M059J (cell line): ENCODE measurements at regions not wholly inside any gene's neighbourhood (a gene's known extent, or its start where the extent isn't known, plus 50 kb on each side); places are given as distances from the start of the nearest gene placed in this dataset.
"Not testable (repeated sequence)": the region's sequence is repeated elsewhere in the genome, so short reads cannot be mapped to it uniquely, and the experiment has no call there.

ENCODE experiments used
- DNase-seq: peaks from one replicate; pipeline ENCODE4 v3.0.0-alpha.2; 2012; ENCODE audit warnings: low read depth

- no peak for DNase-seq
Measured at GRCh38 chrX:13955975-13956374, 73.7 kb downstream of the GEMIN8 start.

GRCh38 chrX:13955095-13955647 lies 74.5 kb downstream of the GEMIN8 start:
- DNase-seq = no peak

DNA sequence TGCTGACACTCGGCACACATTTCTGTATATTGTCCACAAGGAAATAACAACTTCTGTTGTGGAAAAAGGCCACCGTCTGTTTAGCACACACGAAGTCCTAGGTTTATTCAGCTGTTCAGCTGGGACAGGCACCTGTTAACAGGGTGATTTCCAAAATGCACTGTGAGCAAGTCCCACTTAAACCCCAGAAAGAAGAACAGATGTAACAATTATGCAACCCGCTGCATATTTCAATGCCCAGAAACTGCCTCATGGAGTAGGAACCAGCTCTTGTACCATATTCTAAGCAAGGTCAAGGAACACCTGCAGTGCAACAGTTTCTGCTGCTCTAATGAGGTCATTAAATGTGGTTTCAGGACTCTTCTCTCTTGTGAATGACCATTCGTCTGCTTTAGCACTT lies 77.1 kb downstream of the GEMIN8 start:
- DNase-seq = no peak

GRCh38 chrX:13946223-13946622 lies 83.5 kb downstream of the GEMIN8 start:
- not testable (repeated sequence) for DNase-seq

- not testable (repeated sequence) for DNase-seq
Measured at GRCh38 chrX:13945787-13946186, 83.9 kb downstream of the GEMIN8 start.

- DNase-seq = no peak
Measured at GRCh38 chrX:13940671-13941070, 89.0 kb downstream of the GEMIN8 start.

DNA sequence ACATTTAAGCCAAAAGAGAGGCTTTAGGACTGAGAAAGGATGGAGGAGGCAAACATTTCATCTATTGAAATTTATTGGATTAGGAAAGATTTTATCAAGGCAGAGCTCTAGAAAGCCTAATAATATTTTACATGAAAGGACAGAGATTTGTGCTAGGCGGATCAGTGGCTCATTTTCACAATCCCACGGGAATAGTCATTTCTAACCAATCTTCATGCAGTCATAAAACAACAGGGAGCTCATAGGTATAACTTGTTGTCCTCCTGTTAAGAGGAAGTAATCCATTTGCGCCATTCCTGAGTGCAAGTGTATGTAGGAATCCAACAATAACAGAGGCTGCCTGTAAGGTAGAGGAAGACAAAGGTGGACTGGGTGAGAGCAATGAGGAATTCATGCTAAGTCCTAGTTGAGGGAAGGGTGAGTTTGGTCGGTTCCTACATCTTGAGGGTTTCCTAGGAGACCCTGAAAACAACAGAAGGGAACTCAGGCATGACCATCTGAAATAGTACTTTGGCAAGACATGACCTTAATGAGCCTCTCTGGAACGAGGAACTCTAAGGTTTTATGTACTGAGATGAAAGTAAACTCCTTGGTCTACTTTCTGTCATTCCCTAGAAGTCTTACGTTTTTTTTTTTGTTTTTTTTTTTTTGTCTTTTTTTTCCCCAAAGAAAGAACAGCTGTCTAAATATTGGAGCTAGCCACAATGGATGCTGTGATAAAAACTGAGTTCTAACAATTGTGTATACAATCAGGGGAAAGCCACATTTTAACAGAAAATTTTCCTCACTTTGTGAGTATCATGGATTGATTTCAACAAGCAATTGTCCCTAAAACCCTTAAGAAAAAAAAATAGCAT lies 89.7 kb downstream of the GEMIN8 start:
- no peak for DNase-seq

- no peak for DNase-seq
Measured at GRCh38 chrX:13938829-13939530, 90.7 kb downstream of the GEMIN8 start.

DNA sequence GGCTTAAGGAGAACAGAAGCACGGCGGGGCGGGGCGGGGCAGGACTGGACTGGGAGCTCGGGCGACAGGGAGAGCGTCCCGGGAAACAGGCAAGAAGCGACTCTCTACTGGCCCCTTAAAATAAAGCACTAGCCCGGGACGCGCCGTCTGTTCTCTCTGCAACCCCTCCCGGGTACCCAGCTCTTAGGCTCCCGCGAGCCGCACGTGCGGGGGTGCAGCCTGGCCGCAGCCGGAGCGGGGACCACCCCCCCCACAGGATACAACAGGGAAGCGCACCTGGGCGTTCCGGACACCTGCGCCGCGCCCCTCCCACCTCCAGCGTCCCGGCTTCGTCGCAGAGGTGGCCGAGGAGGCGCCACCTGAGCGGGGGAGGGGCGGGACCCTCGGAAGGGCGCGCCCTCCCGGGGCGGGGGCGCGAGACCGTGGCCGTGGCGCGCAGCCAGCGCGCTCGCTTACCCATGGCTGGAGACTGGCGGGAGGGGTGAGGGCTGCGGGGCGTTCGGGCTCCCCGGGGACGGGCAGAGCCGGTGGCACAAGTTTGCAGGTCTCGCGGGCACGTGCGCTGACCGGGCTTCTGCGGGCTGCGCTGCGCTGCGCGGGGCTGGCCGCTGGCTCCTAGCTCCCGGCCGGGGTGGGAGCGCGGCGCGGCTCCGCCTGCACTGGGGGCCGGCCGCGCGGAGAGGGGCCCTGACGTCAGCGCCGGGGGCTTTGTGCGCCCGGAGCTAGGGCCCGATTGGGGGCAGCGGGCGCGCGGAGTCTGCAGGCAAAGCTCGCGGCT lies 91.5 kb downstream of the GEMIN8 start:
- DNase-seq = no peak

DNA sequence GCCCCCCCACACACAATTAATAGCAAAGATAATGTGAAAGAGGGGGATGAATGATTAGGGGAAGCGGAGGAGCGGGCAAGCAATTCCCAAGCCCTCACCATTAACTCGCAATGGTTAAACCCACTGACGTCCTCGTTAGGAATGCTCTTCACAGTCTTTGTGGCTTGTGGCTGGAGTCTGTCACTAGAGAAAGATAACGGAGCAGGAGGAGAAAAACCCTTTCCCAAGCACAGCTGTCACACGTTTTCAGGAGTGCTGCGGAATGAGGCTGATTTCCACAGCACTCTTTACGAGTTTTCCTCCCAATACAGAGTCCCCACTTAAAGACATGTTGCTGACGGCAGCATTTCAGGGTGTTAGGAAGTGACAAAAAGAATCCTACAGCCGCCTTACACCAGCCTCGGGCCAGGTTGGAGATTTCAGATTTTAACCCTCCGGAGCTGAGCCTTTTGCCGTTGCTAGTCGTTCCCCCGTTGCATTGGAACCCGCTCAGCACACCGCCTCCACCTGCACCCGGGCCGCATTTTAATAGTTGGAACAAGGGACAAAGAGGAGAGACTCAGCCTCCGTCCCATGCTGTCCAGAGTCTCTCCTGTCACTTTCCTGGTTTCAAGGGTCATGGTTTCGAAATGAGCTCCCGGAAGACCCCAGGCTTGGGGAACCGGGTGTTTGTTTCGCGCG lies 92.2 kb downstream of the GEMIN8 start:
- peak; percentile 51 for DNase-seq

- no peak for DNase-seq
Measured at GRCh38 chrX:13936521-13937225, 93.0 kb downstream of the GEMIN8 start.

- no peak for DNase-seq
Measured at GRCh38 chrX:13934731-13935130, 95.0 kb downstream of the GEMIN8 start.

DNA sequence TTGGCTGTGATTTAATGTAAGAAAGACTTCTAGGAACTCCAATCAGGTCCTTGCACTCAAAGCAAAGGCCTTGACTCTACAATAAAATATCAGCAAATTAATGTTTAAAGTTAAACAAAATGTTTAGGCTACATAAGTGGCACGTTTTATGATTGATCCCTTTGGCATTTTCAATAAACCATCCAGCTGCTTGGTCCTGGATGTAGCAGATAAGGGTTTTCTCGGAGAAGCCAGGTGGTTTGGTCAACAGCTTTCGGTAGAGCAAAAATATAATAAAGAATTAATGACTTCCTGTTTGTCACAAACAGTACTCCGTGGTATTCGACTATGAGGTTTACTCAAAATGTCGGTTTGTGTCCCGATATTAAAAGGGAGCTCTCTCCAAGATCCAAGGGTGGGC lies 95.8 kb downstream of the GEMIN8 start:
- peak; percentile 8 for DNase-seq

DNA sequence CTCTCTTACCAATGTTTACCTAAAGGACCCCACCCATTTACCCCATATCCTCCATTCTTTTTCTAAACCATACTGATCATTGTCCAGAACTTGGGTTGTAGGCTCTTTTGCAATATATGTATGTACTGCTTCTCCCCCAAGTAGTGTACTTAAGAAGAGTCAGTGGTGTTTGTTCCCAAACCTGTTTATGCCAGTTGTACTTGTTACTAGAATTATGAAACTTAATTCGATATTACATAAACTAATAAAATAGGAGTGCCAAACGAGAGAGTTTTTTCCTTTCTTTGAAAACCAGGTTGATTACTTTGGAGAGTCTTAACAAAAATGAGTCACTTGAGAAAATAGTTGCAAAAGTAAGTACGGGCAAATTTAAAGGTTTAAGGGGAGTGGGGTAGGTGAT lies 96.3 kb downstream of the GEMIN8 start:
- DNase-seq = no peak

DNA sequence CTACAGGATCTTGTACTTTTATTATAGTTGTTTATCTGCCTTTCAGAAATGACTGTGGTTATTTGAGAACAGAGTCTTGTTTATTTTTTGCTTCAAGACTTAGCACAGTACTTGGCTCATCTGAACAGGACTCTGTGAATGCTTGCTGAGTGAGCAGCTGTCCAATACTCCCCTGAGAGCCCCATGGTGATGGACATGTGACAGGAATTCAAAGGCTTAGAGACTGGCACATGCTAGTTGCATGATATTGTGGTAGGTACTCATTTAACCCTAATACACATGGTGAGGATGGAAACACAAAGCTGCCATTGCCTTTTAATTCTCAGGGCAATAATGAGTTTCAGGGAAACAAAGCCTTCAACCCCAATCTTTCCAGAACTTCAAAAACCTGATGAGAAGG lies 97.3 kb downstream of the GEMIN8 start:
- DNase-seq = no peak

DNA sequence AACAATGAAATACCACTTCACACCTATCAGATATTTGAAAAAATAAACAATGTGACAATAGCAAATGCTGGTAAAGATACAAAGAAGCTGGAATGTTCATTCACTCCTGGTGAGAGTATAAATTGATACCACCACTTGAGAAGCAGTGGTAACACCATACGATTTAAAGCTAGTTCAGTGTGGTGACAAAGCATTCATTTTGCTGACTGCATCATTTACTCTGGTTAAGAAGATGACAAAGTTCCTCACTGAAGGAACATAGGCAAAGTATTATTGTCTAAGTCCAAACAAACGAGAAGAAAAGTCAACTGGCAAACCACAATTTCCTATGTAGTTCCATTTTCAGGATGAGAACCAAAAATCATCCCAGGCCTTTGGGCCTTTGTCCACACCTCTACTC lies 102.5 kb downstream of the GEMIN8 start:
- DNase-seq = no peak

GRCh38 chrX:13923845-13924244 lies 105.8 kb downstream of the GEMIN8 start:
- DNase-seq = no peak

GRCh38 chrX:13923289-13923688 lies 106.4 kb upstream of the GPM6B start:
- DNase-seq = no peak

- DNase-seq = no peak
Measured at GRCh38 chrX:13917507-13917906, 100.6 kb upstream of the GPM6B start.

DNA sequence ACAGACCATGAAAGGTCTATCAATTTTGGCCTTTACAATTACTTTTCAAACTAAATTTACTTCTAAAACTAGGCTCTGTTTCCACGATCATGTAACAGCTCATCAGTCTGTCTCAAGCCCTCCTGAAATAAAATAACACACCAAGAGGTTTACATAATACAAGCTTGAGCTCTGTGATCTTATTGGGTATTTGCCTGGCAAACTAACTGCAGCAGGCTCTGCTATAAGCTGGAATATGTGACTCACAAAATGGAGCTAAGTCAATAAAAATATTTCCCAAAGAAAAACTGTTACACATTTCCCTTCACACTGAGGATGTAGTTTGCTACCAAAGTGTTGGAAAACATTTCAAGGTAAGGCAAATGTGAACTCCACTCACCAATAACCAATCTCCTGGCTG lies 94.7 kb upstream of the GPM6B start:
- DNase-seq = no peak

- no peak for DNase-seq
Measured at GRCh38 chrX:13906093-13906492, 89.2 kb upstream of the GPM6B start.
